NCI-H226 (cell line): ENCODE measurements at regions not wholly inside any gene's neighbourhood (a gene's known extent, or its start where the extent isn't known, plus 50 kb on each side); places are given as distances from the start of the nearest gene placed in this dataset.

Experiments
- DNase-seq: peaks from one replicate; pipeline ENCODE4 v3.0.0-alpha.2; 2015

GRCh38 chr7:33760146-33760545, 145.2 kb upstream of the BMPER start:
- DNase-seq: no peak

- peak; percentile 53 for DNase-seq
Measured at GRCh38 chr7:33760834-33761233, 144.5 kb upstream of the BMPER start.

- no peak for DNase-seq
Measured at GRCh38 chr7:33761449-33762080, 143.8 kb upstream of the BMPER start.

GRCh38 chr7:33762151-33762910, 143.0 kb upstream of the BMPER start:
- no peak for DNase-seq

- no peak for DNase-seq
Measured at GRCh38 chr7:33762911-33763306, 142.4 kb upstream of the BMPER start.

GRCh38 chr7:33764752-33765451, 140.4 kb upstream of the BMPER start:
- peak; percentile 99 for DNase-seq

- DNase-seq: no peak
Measured at GRCh38 chr7:33766405-33766804, 138.9 kb upstream of the BMPER start.

- DNase-seq: no peak
Measured at GRCh38 chr7:33769930-33770329, 135.4 kb upstream of the BMPER start.

GRCh38 chr7:33770576-33770975, 134.8 kb upstream of the BMPER start:
- no peak for DNase-seq

GRCh38 chr7:33771422-33771821, 133.9 kb upstream of the BMPER start:
- DNase-seq: no peak

- peak; percentile 30 for DNase-seq
Measured at GRCh38 chr7:33773053-33773452, 132.3 kb upstream of the BMPER start.

- DNase-seq: peak; percentile 82
Measured at GRCh38 chr7:33774762-33775523, 130.4 kb upstream of the BMPER start.

GRCh38 chr7:33775790-33776189, 129.5 kb upstream of the BMPER start:
- DNase-seq: no peak

GRCh38 chr7:33776788-33777187, 128.6 kb upstream of the BMPER start:
- no peak for DNase-seq

GRCh38 chr7:33778195-33778594, 127.1 kb upstream of the BMPER start:
- no peak for DNase-seq

- no peak for DNase-seq
Measured at GRCh38 chr7:33779216-33779615, 126.1 kb upstream of the BMPER start.

GRCh38 chr7:33781167-33781566, 124.2 kb upstream of the BMPER start:
- DNase-seq: no peak

- no peak for DNase-seq
Measured at GRCh38 chr7:33781796-33782195, 123.5 kb upstream of the BMPER start.

- no peak for DNase-seq
Measured at GRCh38 chr7:33784000-33784399, 121.3 kb upstream of the BMPER start.

GRCh38 chr7:33788531-33788930, 116.8 kb upstream of the BMPER start:
- DNase-seq: no peak

GRCh38 chr7:33789871-33790630, 115.3 kb upstream of the BMPER start:
- DNase-seq: no peak

GRCh38 chr7:33790746-33791145, 114.6 kb upstream of the BMPER start:
- no peak for DNase-seq

- DNase-seq: no peak
Measured at GRCh38 chr7:33792041-33792440, 113.3 kb upstream of the BMPER start.
